ENCODE measurements at regions not wholly inside any gene's neighbourhood (a gene's known extent, or its start where the extent isn't known, plus 50 kb on each side); places are given as distances from the start of the nearest gene placed in this dataset.

DNA sequence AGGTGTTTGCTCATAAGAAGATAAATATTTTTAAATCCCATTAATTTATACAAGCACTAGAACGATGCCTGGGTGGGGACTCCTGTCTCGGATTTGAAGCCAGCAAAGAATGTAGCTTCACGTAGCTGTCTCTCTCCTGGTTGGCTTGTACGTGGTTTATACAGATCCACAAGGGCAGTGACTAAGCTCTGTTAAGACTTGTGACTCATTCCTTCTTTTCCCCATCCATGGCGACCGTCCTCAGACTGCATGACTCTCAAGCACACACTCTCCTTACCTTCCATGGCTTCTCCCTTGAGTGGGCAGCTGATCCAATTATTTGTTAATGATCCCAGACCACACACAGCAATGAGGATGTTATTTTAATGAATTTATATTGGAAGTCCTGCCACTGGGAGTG lies 679.7 kb upstream of the SOX9 start:
- H3K9me1 ChIP-seq (ENCODE audit: control insufficient read depth, extremely low read depth, insufficient read depth, low read length) = no peaks in the 10 kb centered on the region
- dilution Hi-C loops (cut with MboI; ENCODE audit: extremely low pct_ligation_motif_present, low sequenced_read_pairs) = no loop called here
- H3K9ac ChIP-seq (ENCODE audit: control insufficient read depth, extremely low read depth, insufficient read depth, low read length) = peak overlapping the region; percentile 52
- no peaks in the 10 kb centered on the region for H3K36me3 ChIP-seq (ENCODE audit: control insufficient read depth in 2 of 2, extremely low read depth in 1 of 2, insufficient read depth in 2 of 2, low read length in 2 of 2)
- peak; percentile 95 for FAIRE-seq
- no peak for TF ChIP-seq EZH2 (IDR thresholded peaks at IDR 0.05; ENCODE audit: low read length)
- TF ChIP-seq, protein P1, sequence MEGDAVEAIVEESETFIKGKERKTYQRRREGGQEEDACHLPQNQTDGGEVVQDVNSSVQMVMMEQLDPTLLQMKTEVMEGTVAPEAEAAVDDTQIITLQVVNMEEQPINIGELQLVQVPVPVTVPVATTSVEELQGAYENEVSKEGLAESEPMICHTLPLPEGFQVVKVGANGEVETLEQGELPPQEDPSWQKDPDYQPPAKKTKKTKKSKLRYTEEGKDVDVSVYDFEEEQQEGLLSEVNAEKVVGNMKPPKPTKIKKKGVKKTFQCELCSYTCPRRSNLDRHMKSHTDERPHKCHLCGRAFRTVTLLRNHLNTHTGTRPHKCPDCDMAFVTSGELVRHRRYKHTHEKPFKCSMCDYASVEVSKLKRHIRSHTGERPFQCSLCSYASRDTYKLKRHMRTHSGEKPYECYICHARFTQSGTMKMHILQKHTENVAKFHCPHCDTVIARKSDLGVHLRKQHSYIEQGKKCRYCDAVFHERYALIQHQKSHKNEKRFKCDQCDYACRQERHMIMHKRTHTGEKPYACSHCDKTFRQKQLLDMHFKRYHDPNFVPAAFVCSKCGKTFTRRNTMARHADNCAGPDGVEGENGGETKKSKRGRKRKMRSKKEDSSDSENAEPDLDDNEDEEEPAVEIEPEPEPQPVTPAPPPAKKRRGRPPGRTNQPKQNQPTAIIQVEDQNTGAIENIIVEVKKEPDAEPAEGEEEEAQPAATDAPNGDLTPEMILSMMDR (optimal IDR thresholded peaks at IDR 0.05 in 1 of 3, IDR thresholded peaks at IDR 0.05 in 1 of 3, conservative IDR thresholded peaks at IDR 0.05 in 1 of 3; ENCODE audit: extremely low read depth in 1 of 3, insufficient read depth in 2 of 3, low read length in 3 of 3) = no peak
- DNase-seq (ENCODE audit: low read depth, low spot score) = peak; percentile 81
- no peaks in the 10 kb centered on the region for H3K79me2 ChIP-seq (ENCODE audit: control insufficient read depth, insufficient read depth, low read length)
- peak overlapping the region in 2 of 3 experiments; percentile 4 to 6 for H3K4me3 ChIP-seq (ENCODE audit: control insufficient read depth in 2 of 3, extremely low read depth in 1 of 3, insufficient read depth in 2 of 3, low read depth in 1 of 3, low read length in 3 of 3)
- peak overlapping the region; percentile 86 for H3K27ac ChIP-seq (ENCODE audit: control insufficient read depth, insufficient read depth, low read length)
- peaks cover 28% of the 10 kb centered on the region for H3K4me1 ChIP-seq (ENCODE audit: control insufficient read depth, extremely low read depth, insufficient read depth, low read length)
- H3K27me3 ChIP-seq (ENCODE audit: control insufficient read depth, extremely low read depth, insufficient read depth, low read length) = no peaks in the 10 kb centered on the region
- no peaks in the 10 kb centered on the region for H3K9me3 ChIP-seq (ENCODE audit: control insufficient read depth, low read depth, low read length)
- peak overlapping the region; percentile 74 for H2AFZ ChIP-seq (ENCODE audit: control insufficient read depth, low read length)
- peak overlapping the region; percentile 46 for H3K4me2 ChIP-seq (ENCODE audit: control insufficient read depth, extremely low read depth, insufficient read depth, low read depth, low read length)
- H4K20me1 ChIP-seq (ENCODE audit: control insufficient read depth, extremely low read depth, insufficient read depth, low read length) = no peaks in the 10 kb centered on the region

DNA sequence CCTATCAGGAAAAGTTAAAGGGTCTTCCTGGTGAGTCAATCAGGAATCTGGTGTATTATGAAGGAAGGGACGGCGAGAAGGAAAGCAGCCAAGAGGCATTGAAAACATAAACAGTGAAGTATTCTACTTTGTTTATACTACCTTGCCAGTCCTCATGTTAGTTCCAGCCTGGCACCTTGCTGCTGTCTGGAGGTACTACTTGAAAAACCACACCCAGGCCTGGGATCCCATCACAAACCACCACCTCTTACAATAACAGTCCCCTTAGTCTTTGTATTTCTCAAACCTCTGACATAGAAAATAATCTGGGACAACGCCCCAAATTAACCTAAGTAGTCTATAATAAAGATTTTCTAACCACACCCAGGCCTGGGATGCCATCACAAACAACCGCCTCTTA lies 676.7 kb upstream of the SOX9 start:
- no peaks in the 10 kb centered on the region for H4K20me1 ChIP-seq (ENCODE audit: control insufficient read depth, extremely low read depth, insufficient read depth, low read length)
- no peaks in the 10 kb centered on the region for H3K36me3 ChIP-seq (ENCODE audit: control insufficient read depth in 2 of 2, extremely low read depth in 1 of 2, insufficient read depth in 2 of 2, low read length in 2 of 2)
- H3K9ac ChIP-seq (ENCODE audit: control insufficient read depth, extremely low read depth, insufficient read depth, low read length) = no peak overlapping the region
- H3K9me1 ChIP-seq (ENCODE audit: control insufficient read depth, extremely low read depth, insufficient read depth, low read length) = no peaks in the 10 kb centered on the region
- no peak overlapping the region for H2AFZ ChIP-seq (ENCODE audit: control insufficient read depth, low read length)
- dilution Hi-C loops (cut with MboI; ENCODE audit: extremely low pct_ligation_motif_present, low sequenced_read_pairs) = no loop called here
- H3K4me1 ChIP-seq (ENCODE audit: control insufficient read depth, extremely low read depth, insufficient read depth, low read length) = peaks cover 31% of the 10 kb centered on the region
- no peaks in the 10 kb centered on the region for H3K27me3 ChIP-seq (ENCODE audit: control insufficient read depth, extremely low read depth, insufficient read depth, low read length)
- no peak overlapping the region for H3K27ac ChIP-seq (ENCODE audit: control insufficient read depth, insufficient read depth, low read length)
- no peak overlapping the region for H3K4me3 ChIP-seq (ENCODE audit: control insufficient read depth in 2 of 3, extremely low read depth in 1 of 3, insufficient read depth in 2 of 3, low read depth in 1 of 3, low read length in 3 of 3)
- H3K9me3 ChIP-seq (ENCODE audit: control insufficient read depth, low read depth, low read length) = no peaks in the 10 kb centered on the region
- TF ChIP-seq EZH2 (IDR thresholded peaks at IDR 0.05; ENCODE audit: low read length) = no peak
- no peaks in the 10 kb centered on the region for H3K79me2 ChIP-seq (ENCODE audit: control insufficient read depth, insufficient read depth, low read length)
- no peak for DNase-seq (ENCODE audit: low read depth, low spot score)
- no peak overlapping the region for H3K4me2 ChIP-seq (ENCODE audit: control insufficient read depth, extremely low read depth, insufficient read depth, low read depth, low read length)
- no peak for FAIRE-seq

All from keratinocyte (primary cell).